GM18858 (cell line): ENCODE measurements at regions not wholly inside any gene's neighbourhood (a gene's known extent, or its start where the extent isn't known, plus 50 kb on each side); places are given as distances from the start of the nearest gene placed in this dataset.

Source experiments
- ATAC-seq: cut with Tn5 transposase; IDR thresholded peaks from one replicate; pipeline ENCODE4 v1.9.1; 2021; ENCODE audit not compliant: unreplicated experiment

- ATAC-seq = no peak
Measured at GRCh38 chr7:38002689-38003088, 82.2 kb downstream of the EPDR1 start.

GRCh38 chr7:38006559-38006958, 86.1 kb downstream of the EPDR1 start:
- ATAC-seq = no peak

- ATAC-seq = no peak
Measured at GRCh38 chr7:38007096-38007495, 86.7 kb downstream of the EPDR1 start.

- no peak for ATAC-seq
Measured at GRCh38 chr7:38013246-38013645, 92.8 kb downstream of the EPDR1 start.

- ATAC-seq = no peak
Measured at GRCh38 chr7:38016567-38016966, 96.1 kb downstream of the EPDR1 start.

DNA sequence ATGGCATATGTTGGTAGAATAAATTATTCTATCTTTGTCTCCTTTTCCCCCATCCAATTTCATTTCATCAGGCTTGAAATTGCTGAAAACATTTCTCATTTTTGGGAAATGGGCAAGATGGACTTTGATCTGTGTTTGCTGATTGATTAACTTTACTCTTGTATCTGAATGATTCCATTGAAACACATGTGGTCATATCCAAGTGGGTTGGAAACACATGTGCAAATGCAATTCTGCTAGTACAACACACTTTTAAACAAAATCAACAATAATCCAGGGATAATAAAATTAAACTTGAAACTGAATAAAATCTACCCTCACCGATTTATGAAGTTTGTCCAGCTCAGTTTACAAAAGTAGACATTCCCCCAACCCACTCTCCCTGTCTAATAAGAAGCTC, 96.9 kb downstream of the EPDR1 start:
- no peak for ATAC-seq

DNA sequence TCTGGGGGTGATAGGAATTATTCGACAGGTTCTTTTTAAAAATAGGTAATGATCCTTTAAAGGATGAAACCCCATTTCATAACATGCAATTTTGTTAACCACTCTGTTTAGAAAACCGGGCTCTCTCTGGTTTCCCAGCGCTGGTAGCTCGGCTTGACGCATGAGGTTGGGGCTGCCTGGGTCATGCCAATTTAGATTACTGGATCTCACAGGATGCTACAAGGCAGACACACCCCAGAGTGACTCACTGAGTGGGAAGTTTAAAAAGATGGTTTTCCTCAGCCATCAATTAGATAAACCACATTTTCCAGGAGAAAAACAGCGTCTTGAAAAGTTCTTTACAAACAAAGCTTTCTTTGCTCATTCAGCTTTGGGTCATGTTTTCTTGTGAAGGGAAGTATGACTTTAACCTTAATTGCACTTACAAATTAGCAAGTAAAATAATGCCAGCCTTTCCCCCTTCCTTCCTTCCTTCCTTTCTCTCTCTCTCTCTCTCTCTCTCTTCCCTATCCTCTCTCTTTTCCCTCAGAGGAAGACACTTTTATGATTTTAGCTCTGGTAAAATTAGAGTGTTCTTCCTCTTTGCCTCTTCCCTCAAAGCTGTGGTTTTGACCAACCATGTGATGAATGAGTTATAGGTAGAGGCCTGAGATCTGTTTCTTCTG, 99.8 kb downstream of the EPDR1 start:
- no peak for ATAC-seq

DNA sequence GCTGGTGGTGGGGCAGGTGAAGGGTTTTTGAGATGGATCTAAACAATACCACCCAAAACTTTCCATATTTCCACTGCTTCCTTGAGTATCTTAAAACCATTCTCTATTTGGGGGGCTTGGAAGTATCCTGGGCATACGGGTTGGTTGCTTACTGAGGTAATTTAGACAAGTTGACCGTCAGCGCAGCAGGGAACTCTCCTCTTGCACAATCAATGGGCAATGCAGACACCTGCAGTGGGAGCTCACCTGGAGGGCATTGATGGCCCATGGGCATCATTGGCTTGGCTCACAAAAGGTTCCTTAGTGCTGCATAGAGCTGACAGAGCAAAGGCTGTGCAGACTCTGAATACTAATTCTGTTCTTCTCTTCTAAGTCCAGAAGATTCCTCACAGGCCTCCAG, 101.5 kb downstream of the EPDR1 start:
- no peak for ATAC-seq

DNA sequence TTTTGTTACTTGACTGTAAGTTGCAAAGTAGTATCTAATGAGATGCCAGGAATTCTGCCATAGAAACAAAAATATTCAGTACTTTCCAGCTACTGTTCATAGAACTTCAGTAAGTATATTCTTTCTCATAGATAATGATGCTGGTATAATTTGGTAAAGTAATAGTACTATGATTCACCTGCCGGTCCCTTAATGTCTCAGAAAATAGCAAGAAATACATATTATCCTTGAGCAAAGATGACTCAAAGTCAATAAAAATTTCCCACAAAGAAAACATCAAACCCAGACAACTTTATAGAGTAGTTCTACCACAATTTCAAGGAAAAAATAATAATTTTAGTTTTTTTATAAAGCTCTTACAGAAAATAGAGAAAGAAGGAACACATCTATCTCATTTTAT, 105.4 kb downstream of the EPDR1 start:
- no peak for ATAC-seq

DNA sequence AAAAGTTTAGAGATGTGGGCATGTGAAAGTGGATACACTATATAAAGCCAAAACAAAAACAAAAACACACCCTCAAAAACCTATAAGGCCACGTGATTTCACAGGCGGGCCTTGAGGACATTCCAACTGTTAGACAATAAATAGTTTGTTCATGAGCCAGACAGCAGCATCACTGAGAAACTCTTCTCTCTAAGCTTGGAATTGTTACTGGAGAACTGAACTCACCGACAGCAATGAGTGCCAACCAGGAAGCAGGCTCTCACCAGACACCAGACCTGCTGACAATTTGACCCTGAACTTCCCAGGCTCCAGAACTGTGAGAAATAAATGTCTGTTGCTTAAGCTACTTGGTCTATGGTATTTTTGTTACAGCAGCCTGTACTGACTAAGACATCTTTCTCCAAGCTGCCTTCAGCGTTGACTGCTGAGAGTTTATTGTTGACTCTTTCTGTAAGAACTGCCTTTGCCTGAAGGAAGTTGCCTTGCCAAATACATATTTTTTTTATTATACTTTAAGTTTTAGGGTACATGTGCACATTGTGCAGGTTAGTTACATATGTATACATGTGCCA, 107.5 kb downstream of the EPDR1 start:
- ATAC-seq = no peak

DNA sequence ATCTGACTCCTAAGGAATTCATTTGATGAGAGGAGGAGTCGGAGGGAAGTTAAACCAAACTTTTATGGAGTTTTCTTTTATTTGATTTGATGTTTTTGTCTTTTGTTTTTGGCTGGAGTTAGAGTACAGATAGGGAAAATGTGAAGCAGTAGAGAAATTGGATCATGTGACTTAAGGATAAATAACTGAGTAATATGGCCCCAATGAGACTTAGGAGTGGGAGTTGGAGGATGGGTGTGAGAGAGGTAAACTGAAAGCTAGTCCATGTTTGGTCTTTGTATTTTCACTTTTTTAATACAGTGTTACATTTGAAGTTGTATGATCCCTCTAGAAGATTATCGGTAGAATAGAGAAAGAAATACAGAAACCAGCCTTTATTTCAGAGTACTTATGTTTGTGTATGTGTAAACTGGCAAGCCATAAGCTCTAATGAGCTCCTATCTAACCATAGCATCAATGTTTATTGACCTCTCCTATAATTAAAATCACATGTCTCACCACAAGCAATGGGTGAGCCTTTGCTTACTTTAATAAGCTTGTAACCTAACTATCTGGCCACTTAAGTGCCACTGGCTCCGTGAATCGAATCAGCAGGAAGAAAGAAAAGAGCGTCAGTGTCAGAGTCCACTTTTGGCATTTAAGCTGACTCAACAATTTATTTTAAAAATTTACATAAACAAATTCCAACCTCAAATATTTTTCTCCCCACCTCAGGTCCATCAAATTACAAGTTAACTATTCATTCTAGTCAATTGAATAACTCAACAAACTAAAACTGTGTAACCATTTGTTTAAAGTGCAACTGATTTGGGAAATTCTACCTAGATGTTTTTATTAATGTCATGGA, 113.8 kb downstream of the EPDR1 start:
- no peak for ATAC-seq

DNA sequence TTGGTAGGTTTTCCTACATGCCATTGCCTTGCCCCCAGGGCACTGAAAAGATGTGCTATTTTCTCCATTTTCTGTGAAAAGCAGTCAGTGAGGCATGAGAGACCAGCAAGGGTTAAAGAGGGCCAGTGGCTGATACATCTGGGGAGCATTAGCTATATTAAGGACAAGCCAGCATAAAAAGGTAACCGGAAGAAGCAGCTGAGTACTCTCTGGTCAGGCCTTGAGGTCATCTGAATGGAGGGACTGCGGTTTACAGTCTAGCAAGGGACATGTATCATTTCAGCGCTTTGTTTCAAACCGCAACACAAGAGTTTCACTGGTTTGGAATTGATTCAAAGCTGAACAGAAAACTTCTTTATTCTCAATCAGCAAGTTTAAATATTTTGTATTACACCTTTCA, 120.4 kb downstream of the EPDR1 start:
- ATAC-seq = no peak

DNA sequence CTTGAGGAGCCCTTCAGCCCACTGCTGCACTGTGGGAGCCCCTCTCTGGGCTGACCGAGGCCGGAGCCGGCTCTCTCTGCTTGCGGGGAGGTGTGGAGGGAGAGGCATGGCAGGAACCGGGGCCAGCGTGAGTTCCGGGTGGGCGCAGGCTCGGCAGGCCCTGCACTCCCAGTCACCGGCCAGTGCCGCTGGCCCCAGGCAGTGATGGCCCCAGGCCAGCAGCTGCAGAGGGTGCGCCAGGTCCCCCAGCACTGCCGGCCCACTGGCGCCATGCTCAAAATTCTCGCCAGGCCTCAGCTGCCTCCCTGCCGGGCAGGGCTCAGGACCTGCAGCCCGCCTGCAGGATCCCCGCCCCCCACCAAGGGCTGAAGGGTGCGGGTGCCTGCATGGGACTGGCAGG, 128.4 kb upstream of the STARD3NL start:
- no peak for ATAC-seq

GRCh38 chr7:38051311-38051710, 126.7 kb upstream of the STARD3NL start:
- no peak for ATAC-seq

DNA sequence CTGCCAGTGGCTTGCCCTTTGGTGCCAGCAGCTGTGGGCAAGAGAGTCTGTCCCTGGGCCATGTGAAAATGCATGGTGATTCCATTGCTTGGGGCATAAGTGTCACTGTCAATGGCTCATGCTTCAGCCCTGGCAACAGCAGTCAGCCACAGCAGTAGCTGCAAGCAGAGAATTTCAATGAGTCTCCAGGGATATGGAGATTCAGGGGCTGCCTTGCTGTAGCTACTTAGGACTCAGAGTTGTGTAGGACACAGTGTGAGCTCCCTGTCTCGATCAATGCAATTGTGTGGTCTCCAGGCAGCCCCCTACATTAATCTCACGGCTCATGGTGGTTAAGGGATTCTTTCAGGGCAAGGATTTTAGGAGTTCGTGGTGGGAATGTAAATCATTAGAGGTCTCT, 126.3 kb upstream of the STARD3NL start:
- ATAC-seq = no peak

GRCh38 chr7:38052786-38053185, 125.3 kb upstream of the STARD3NL start:
- ATAC-seq = no peak

- no peak for ATAC-seq
Measured at GRCh38 chr7:38054199-38054598, 123.8 kb upstream of the STARD3NL start.

DNA sequence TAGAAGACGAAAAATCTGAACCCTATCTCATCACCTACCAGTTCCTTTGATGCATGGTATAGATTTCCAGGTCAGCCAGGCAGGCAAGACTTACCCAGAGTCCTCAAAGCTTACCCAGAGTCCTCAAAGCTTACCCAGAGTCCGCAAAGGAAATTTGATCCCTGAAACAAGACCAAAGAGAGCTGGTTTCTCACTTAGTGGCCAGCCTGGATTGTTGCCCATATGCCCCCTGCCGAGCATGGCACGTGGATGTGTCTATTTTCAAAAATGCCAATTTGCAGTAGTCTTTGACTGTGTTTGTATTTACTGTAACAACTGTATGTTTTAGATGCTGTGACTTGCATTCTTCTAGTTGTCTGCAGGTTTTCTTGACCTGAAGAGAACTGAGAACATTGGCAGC, 120.2 kb upstream of the STARD3NL start:
- no peak for ATAC-seq

GRCh38 chr7:38060116-38060515, 117.9 kb upstream of the STARD3NL start:
- ATAC-seq = no peak

- ATAC-seq = no peak
Measured at GRCh38 chr7:38060637-38061036, 117.4 kb upstream of the STARD3NL start.

GRCh38 chr7:38066391-38066790, 111.7 kb upstream of the STARD3NL start:
- ATAC-seq = no peak

- ATAC-seq = no peak
Measured at GRCh38 chr7:38068461-38068860, 109.6 kb upstream of the STARD3NL start.
